RWPE2 (cell line): ENCODE measurements at regions not wholly inside any gene's neighbourhood (a gene's known extent, or its start where the extent isn't known, plus 50 kb on each side); places are given as distances from the start of the nearest gene placed in this dataset.

Source experiments
- ATAC-seq: fragments of 200-7000 bp; cut with Tn5 transposase; 3 replicates; pipeline ENCODE4 v1.9.1; 2021; ENCODE audit warnings: low read depth
- DNase-seq: peaks from one replicate; pipeline ENCODE4 v3.0.0-alpha.2; 2020; ENCODE audit warnings: low spot score
- H3K27ac ChIP-seq: fragments of 450-650 bp; 2 replicates; pipeline ENCODE4 v1.5.1; 2017; ENCODE audit warnings: mild to moderate bottlenecking; ENCODE audit not compliant: poor library complexity, severe bottlenecking
- H3K27me3 ChIP-seq: fragments of 250-450 bp; sonication (Bioruptor Pico); 2 replicates; pipeline ENCODE4 v1.5.1; 2021; ENCODE audit warnings: mild to moderate bottlenecking, moderate library complexity; ENCODE audit not compliant: insufficient read depth, poor library complexity, severe bottlenecking
- H3K36me3 ChIP-seq: fragments of 250-450 bp; sonication (Bioruptor Pico); 2 replicates; pipeline ENCODE4 v1.5.1; 2020; ENCODE audit warnings: low read depth, mild to moderate bottlenecking, moderate library complexity
- H3K4me1 ChIP-seq: fragments of 250-450 bp; sonication (Bioruptor Pico); 2 replicates; pipeline ENCODE4 v1.5.1; 2021; ENCODE audit warnings: mild to moderate bottlenecking, moderate library complexity; ENCODE audit not compliant: insufficient read depth, poor library complexity, severe bottlenecking
- H3K4me3 ChIP-seq: fragments of 250-450 bp; sonication (Bioruptor Pico); 2 replicates; pipeline ENCODE4 v1.5.1; 2021; ENCODE audit warnings: mild to moderate bottlenecking, moderate library complexity; ENCODE audit not compliant: severe bottlenecking
- H3K9me3 ChIP-seq: fragments of 250-450 bp; sonication (Bioruptor Pico); 2 replicates; pipeline ENCODE4 v1.5.1; 2021; ENCODE audit warnings: mild to moderate bottlenecking, moderate library complexity; ENCODE audit not compliant: severe bottlenecking
- TF ChIP-seq, protein P1 (sequence below): fragments of 450-650 bp; IDR thresholded peaks from one replicate; pipeline ENCODE4 v1.5.1; 2017; ENCODE audit warnings: mild to moderate bottlenecking, moderate library complexity; ENCODE audit not compliant: poor library complexity, severe bottlenecking

DNA sequence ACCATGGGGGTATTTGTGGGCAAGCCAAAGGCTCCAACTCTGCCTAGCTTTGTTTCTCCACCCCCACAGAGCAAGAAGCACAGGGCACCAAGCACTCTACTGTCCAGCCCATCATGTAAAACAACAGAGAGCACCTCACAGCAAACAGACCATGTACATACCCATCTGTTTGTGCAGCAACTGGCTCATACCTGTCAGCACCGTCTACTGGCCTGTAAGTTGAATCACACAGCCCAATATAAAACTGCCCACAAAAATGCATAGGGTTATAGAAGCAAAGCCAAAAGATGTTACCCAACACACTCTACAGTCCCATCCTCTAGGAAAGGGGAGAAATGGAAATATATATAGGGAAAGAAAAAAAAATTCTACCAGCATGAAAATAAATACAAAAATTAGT, 139.7 kb upstream of the CPNE4 start:
- TF ChIP-seq, protein P1, sequence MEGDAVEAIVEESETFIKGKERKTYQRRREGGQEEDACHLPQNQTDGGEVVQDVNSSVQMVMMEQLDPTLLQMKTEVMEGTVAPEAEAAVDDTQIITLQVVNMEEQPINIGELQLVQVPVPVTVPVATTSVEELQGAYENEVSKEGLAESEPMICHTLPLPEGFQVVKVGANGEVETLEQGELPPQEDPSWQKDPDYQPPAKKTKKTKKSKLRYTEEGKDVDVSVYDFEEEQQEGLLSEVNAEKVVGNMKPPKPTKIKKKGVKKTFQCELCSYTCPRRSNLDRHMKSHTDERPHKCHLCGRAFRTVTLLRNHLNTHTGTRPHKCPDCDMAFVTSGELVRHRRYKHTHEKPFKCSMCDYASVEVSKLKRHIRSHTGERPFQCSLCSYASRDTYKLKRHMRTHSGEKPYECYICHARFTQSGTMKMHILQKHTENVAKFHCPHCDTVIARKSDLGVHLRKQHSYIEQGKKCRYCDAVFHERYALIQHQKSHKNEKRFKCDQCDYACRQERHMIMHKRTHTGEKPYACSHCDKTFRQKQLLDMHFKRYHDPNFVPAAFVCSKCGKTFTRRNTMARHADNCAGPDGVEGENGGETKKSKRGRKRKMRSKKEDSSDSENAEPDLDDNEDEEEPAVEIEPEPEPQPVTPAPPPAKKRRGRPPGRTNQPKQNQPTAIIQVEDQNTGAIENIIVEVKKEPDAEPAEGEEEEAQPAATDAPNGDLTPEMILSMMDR = no peak

DNA sequence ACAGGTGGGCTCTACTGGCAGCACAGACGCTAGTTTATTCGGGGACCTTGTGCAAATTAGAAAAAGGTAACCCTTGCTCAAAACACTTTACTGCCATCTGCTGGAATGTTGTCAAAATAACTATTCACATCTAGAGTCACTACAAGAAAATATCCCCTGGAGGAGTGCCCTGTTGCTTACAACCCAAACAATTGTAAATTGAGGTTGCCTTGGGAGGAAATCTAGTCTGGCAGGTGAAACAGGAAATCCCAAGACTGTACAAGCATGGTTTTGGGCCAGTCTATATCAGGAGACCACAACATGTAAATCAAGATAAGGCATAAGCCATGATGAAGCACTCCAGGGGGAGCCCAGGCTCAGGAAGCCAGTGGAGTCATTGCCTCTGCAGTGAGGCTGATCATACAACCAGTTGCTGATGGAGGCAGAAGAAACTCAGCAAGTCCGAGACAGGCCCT, 136.8 kb upstream of the ACP3 start:
- no peak overlapping the region for H3K4me3 ChIP-seq
- TF ChIP-seq, protein P1 = peak; percentile 82
- ATAC-seq (peak; percentile 76), DNase-seq (no peak)
- no peak overlapping the region for H3K27ac ChIP-seq
- H3K4me1 ChIP-seq = no peaks in the 10 kb centered on the region
- H3K36me3 ChIP-seq = no peaks in the 10 kb centered on the region
- H3K9me3 ChIP-seq = no peaks in the 10 kb centered on the region
- H3K27me3 ChIP-seq = peaks cover 3% of the 10 kb centered on the region

More for the DNA sequence above, 139.7 kb upstream of the CPNE4 start:
- H3K9me3 ChIP-seq = no peaks in the 10 kb centered on the region
- H3K4me3 ChIP-seq = no peak overlapping the region
- H3K27ac ChIP-seq = no peak overlapping the region
- no peak for DNase-seq
- ATAC-seq = no peak
- H3K27me3 ChIP-seq = no peaks in the 10 kb centered on the region
- H3K4me1 ChIP-seq = no peaks in the 10 kb centered on the region
- no peaks in the 10 kb centered on the region for H3K36me3 ChIP-seq

DNA sequence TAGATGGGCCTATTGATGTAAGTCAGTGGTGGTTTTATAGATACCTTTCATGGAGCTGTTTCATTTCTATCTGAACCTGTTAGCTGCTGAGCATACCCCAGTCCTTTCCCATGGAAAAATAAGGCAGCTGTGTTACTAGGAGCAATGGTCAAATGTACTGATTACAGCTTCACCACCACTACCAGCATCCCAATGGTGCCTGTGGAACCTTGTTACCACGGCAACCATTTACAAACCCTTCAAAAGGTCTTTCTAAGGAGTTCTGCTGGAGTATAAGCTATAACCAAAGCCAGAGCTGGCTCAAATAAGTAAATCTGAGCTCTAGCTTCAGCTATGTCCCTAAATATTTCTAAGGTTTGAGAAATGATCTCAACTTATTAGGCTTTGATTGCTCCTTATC, 133.4 kb upstream of the ACP3 start:
- Histone ChIP-seq H3K4me1 (no peaks in the 10 kb centered on the region), H3K27me3 (peaks cover 3% of the 10 kb centered on the region), H3K9me3 (no peaks in the 10 kb centered on the region), H3K27ac (no peak overlapping the region), H3K4me3 (no peak overlapping the region), H3K36me3 (no peaks in the 10 kb centered on the region)
- no peak for ATAC-seq
- no peak for DNase-seq
- TF ChIP-seq, protein P1 = no peak

DNA sequence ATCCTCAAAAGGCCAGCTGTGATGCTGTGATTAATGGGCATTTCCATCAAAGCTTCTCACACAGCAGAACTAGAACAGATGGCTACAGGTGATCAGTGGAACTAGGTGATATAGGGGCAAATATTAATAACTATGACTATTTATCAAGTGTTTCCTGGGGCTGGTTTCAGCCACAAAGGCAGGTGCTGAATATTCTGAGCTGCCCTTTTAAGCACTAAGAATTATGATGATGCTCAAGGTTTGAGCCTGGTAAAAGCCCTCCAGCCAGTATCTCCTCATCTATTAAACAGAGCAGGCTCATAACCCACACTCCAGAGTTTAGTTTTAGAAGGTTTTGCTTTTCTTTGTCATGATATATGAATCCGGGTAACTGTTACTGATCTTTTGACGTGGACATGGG, 129.5 kb upstream of the ACP3 start:
- TF ChIP-seq, protein P1 = no peak
- no peaks in the 10 kb centered on the region for H3K4me1 ChIP-seq
- H3K27ac ChIP-seq = no peak overlapping the region
- DNase-seq = no peak
- no peak overlapping the region for H3K4me3 ChIP-seq
- no peaks in the 10 kb centered on the region for H3K36me3 ChIP-seq
- ATAC-seq = no peak
- H3K27me3 ChIP-seq = peaks cover 3% of the 10 kb centered on the region
- H3K9me3 ChIP-seq = no peaks in the 10 kb centered on the region

DNA sequence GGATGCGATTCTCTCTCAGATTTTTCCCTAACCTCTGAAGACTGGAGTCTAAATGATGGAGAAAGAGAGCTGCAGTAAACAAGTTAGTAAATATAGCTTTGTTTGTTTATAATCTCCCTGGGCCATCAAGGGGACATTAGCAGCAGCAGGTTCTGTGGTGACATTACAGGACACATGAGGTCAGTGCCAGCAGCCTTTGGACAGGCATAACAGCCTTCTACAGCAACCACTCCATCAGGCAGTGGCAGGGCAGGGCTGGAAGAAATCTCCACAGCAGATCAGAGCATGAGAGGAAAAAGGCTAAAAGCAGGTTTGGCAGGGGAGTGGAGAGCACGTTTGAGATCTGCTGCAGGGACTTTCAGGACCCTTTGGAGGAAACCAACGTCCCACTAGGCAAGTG, 127.6 kb upstream of the ACP3 start:
- ATAC-seq = 0 out of 3 replicates have a peak, but pooled peaks have one; percentile 21
- TF ChIP-seq, protein P1 = no peak
- no peaks in the 10 kb centered on the region for H3K36me3 ChIP-seq
- H3K9me3 ChIP-seq = no peaks in the 10 kb centered on the region
- no peaks in the 10 kb centered on the region for H3K4me1 ChIP-seq
- no peak overlapping the region for H3K27ac ChIP-seq
- H3K4me3 ChIP-seq = no peak overlapping the region
- no peaks in the 10 kb centered on the region for H3K27me3 ChIP-seq
- no peak for DNase-seq
